H9 (cell line): ENCODE measurements at regions not wholly inside any gene's neighbourhood (a gene's known extent, or its start where the extent isn't known, plus 50 kb on each side); places are given as distances from the start of the nearest gene placed in this dataset.

Experiments used
- DNase-seq: peaks from one replicate; pipeline ENCODE4 v3.0.0-alpha.2; 2017
- H2AFZ ChIP-seq: one replicate; pipeline ENCODE4 v1.6.1; 2013; ENCODE audit warnings: mild to moderate bottlenecking, low read length, control low read depth, moderate library complexity
- H2AK5ac ChIP-seq: 2 replicates; pipeline ENCODE4 v1.6.1; 2013; ENCODE audit warnings: low read length, control low read depth, mixed read lengths; ENCODE audit not compliant: insufficient read length
- H2BK120ac ChIP-seq: one replicate; pipeline ENCODE4 v1.6.1; 2013; ENCODE audit warnings: low read depth, mild to moderate bottlenecking, low read length, control low read depth, inconsistent platforms; ENCODE audit not compliant: poor library complexity, severe bottlenecking
- H2BK12ac ChIP-seq: 2 replicates; pipeline ENCODE4 v1.6.1; 2013; ENCODE audit warnings: low read length, control low read depth, mixed read lengths, low read depth; ENCODE audit not compliant: insufficient read length
- H2BK15ac ChIP-seq: 2 replicates; pipeline ENCODE4 v1.6.1; 2013; ENCODE audit warnings: low read depth, low read length, control low read depth
- H2BK20ac ChIP-seq: one replicate; pipeline ENCODE4 v1.6.1; 2013; ENCODE audit warnings: low read depth, mild to moderate bottlenecking, low read length, control low read depth, inconsistent platforms; ENCODE audit not compliant: poor library complexity, severe bottlenecking
- H2BK5ac ChIP-seq: 2 replicates; pipeline ENCODE4 v1.6.1; 2013; ENCODE audit warnings: low read length, control low read depth, mixed read lengths; ENCODE audit not compliant: insufficient read length
- H3K14ac ChIP-seq: 2 replicates; pipeline ENCODE4 v1.6.1; 2013; ENCODE audit warnings: low read length, control low read depth; ENCODE audit not compliant: insufficient read depth
- H3K18ac ChIP-seq: 2 replicates; pipeline ENCODE4 v1.6.1; 2013; ENCODE audit warnings: low read depth, mild to moderate bottlenecking, mixed read lengths, low read length, control low read depth; ENCODE audit not compliant: insufficient read length
- H3K23ac ChIP-seq: 2 replicates; pipeline ENCODE4 v1.6.1; 2013; ENCODE audit warnings: low read length, control low read depth, mixed read lengths, low read depth; ENCODE audit not compliant: insufficient read length
- H3K23me2 ChIP-seq: 2 replicates; pipeline ENCODE4 v1.6.1; 2013; ENCODE audit warnings: low read depth, mild to moderate bottlenecking, mixed read lengths, low read length, control low read depth; ENCODE audit not compliant: insufficient read length, poor library complexity, severe bottlenecking
- H3K27ac ChIP-seq: 2 replicates; pipeline ENCODE4 v1.5.1; 2013; ENCODE audit warnings: low read length, control low read depth, mixed read lengths, low read depth; ENCODE audit not compliant: insufficient read length
- H3K27me3 ChIP-seq: 2 replicates; pipeline ENCODE4 v1.6.1; 2013; ENCODE audit warnings: low read length, control low read depth, inconsistent platforms; ENCODE audit not compliant: insufficient read depth
- H3K4ac ChIP-seq: 2 replicates; pipeline ENCODE4 v1.6.1; 2013; ENCODE audit warnings: low read depth, mild to moderate bottlenecking, control low read depth, inconsistent platforms, low read length, moderate library complexity
- H3K4me1 ChIP-seq: 2 replicates; pipeline ENCODE4 v1.6.1; 2013; ENCODE audit warnings: low read length, control low read depth, inconsistent platforms; ENCODE audit not compliant: insufficient read depth
- H3K4me2 ChIP-seq: 2 replicates; pipeline ENCODE4 v1.6.1; 2013; ENCODE audit warnings: low read length, control low read depth, mixed read lengths; ENCODE audit not compliant: insufficient read length, insufficient read depth
- H3K56ac ChIP-seq: 2 replicates; pipeline ENCODE4 v1.6.1; 2013; ENCODE audit warnings: low read depth, mild to moderate bottlenecking, mixed read lengths, low read length, control low read depth; ENCODE audit not compliant: insufficient read length
- H3K79me1 ChIP-seq: 2 replicates; pipeline ENCODE4 v1.6.1; 2013; ENCODE audit warnings: low read depth, mild to moderate bottlenecking, moderate library complexity, low read length, control low read depth, inconsistent platforms; ENCODE audit not compliant: insufficient read depth, poor library complexity, severe bottlenecking
- H3K79me2 ChIP-seq: 2 replicates; pipeline ENCODE4 v1.6.1; 2013; ENCODE audit warnings: low read length, control low read depth, inconsistent platforms; ENCODE audit not compliant: insufficient read depth
- H3K9ac ChIP-seq: 2 replicates; pipeline ENCODE4 v1.6.1; 2013; ENCODE audit warnings: low read length, control low read depth, mixed read lengths; ENCODE audit not compliant: insufficient read length; ENCODE audit errors: extremely low read depth
- H3K9me3 ChIP-seq: one replicate; pipeline ENCODE4 v1.6.1; 2013; ENCODE audit warnings: low read depth, low read length, inconsistent platforms; ENCODE audit not compliant: control insufficient read depth
- H3T11ph ChIP-seq: one replicate; pipeline ENCODE4 v1.6.1; 2013; ENCODE audit warnings: mild to moderate bottlenecking, low read length, control low read depth, inconsistent platforms
- H4K20me1 ChIP-seq: one replicate; pipeline ENCODE4 v1.6.1; 2013; ENCODE audit not compliant: control insufficient read depth, insufficient read length, insufficient read depth
- H4K5ac ChIP-seq: 2 replicates; pipeline ENCODE4 v1.6.1; 2013; ENCODE audit warnings: low read depth, mild to moderate bottlenecking, mixed read lengths, low read length, control low read depth; ENCODE audit not compliant: insufficient read length
- H4K8ac ChIP-seq: replicated peaks from 2 replicates; pipeline ENCODE4 v1.6.1; 2013; ENCODE audit warnings: low read length, control low read depth, mixed read lengths, low read depth; ENCODE audit not compliant: insufficient read length
- H4K91ac ChIP-seq: 2 replicates; pipeline ENCODE4 v1.6.1; 2013; ENCODE audit warnings: low read depth, mild to moderate bottlenecking, moderate library complexity, mixed read lengths, low read length, control low read depth; ENCODE audit not compliant: insufficient read length
- H3K27ac Mint-ChIP-seq, 3 experiments: 2 replicates in 2 of 3; 3 replicates in 1 of 3; pipeline ENCODE4 v1.8.0; 2020 to 2021; ENCODE audit warnings: mixed read lengths in 3 of 3, mild to moderate bottlenecking in 1 of 3, moderate library complexity in 1 of 3
- H3K27me3 Mint-ChIP-seq: 2 replicates; pipeline ENCODE4 v1.8.0; 2021; ENCODE audit warnings: low read depth, mild to moderate bottlenecking, moderate library complexity, mixed read lengths
- H3K36me3 Mint-ChIP-seq, 3 experiments: 2 replicates in 2 of 3; 3 replicates in 1 of 3; pipeline ENCODE4 v1.8.0; 2020 to 2021; ENCODE audit warnings: low read depth in 3 of 3, mixed read lengths in 3 of 3; ENCODE audit not compliant: insufficient read depth in 1 of 3
- H3K4me1 Mint-ChIP-seq, 2 experiments: 2 replicates each; pipeline ENCODE4 v1.8.0; 2020; ENCODE audit warnings: mixed read lengths in 2 of 2
- H3K4me3 Mint-ChIP-seq, 2 experiments: 2 replicates in 1 of 2; 3 replicates in 1 of 2; pipeline ENCODE4 v1.8.0; 2020 to 2021; ENCODE audit warnings: mild to moderate bottlenecking in 2 of 2, mixed read lengths in 2 of 2, moderate library complexity in 1 of 2
- H3K9me3 Mint-ChIP-seq, 2 experiments: 2 replicates in 1 of 2; 3 replicates in 1 of 2; pipeline ENCODE4 v1.8.0; 2020; ENCODE audit warnings: mild to moderate bottlenecking in 2 of 2, mixed read lengths in 2 of 2, moderate library complexity in 1 of 2
- CTCF ChIP-seq: fragments of 200-600 bp; sonication (generic); conservative IDR thresholded peaks from 3 replicates; pipeline ENCODE4 v1.8.0; 2021; ENCODE audit warnings: antibody characterized with exemption, mild to moderate bottlenecking
- WGBS: extraction: QIAGEN DNeasy Blood & Tissue Kit; methylation state at CpG from one replicate; pipeline ENCODE4 v1.1.7; 2013; ENCODE audit warnings: missing lambda C conversion rate, low lambda C conversion rate, mixed read lengths; ENCODE audit not compliant: insufficient read length; ENCODE audit errors: extremely low coverage; 5-methylcytosine and 5-hydroxymethylcytosine counted together

- Histone ChIP-seq H3K23ac (no peak overlapping the region), H4K91ac (no peak overlapping the region), H3K27ac (no peak overlapping the region), H3K14ac (no peak overlapping the region), H3K79me2 (no peaks in the 10 kb centered on the region), H4K8ac (no peak overlapping the region), H3K4ac (no peak overlapping the region), H2BK5ac (no peak overlapping the region), H3K9me3 (no peaks in the 10 kb centered on the region), H2AK5ac (no peak overlapping the region), H2BK12ac (no peak overlapping the region), H2BK15ac (no peak overlapping the region), H3T11ph (no peak overlapping the region), H3K79me1 (no peaks in the 10 kb centered on the region), H2BK20ac (no peak overlapping the region), H2BK120ac (no peak overlapping the region), H3K4me1 (peaks cover 7% of the 10 kb centered on the region), H3K18ac (no peak overlapping the region), H4K20me1 (no peaks in the 10 kb centered on the region), H3K23me2 (no peaks in the 10 kb centered on the region), H3K56ac (no peak overlapping the region), H2AFZ (no peak overlapping the region), H3K9ac (no peak overlapping the region), H4K5ac (no peak overlapping the region), H3K27me3 (no peaks in the 10 kb centered on the region), H3K4me2 (no peak overlapping the region)
- no peak for DNase-seq
- H3K36me3 Mint-ChIP-seq = peaks cover 0 to 4% (median 0%) of the 10 kb centered on the region in 3 experiments; a peak in 4 of 7 replicates
- TF ChIP-seq CTCF = no peak
- no peaks in the 10 kb centered on the region for H3K27me3 Mint-ChIP-seq
- no peak overlapping the region for H3K4me3 Mint-ChIP-seq
- H3K4me1 Mint-ChIP-seq = peaks cover 33 to 58% of the 10 kb centered on the region in 2 experiments
- H3K9me3 Mint-ChIP-seq = no peaks in the 10 kb centered on the region
- WGBS = no CpG with 5 or more reads among the region's 6 CpGs
- H3K27ac Mint-ChIP-seq = peak overlapping the region in 2 of 3 experiments; percentile 13 to 84; a peak in 2 of 7 replicates
Observed at GRCh38 chr14:100398044-100398443, 74.9 kb downstream of the SLC25A47 start.
